ENCODE measurements at regions not wholly inside any gene's neighbourhood (a gene's known extent, or its start where the extent isn't known, plus 50 kb on each side); places are given as distances from the start of the nearest gene placed in this dataset.

GRCh38 chr14:100475268-100475667 lies 111.9 kb downstream of the BEGAIN start:
- H4K5ac ChIP-seq (ENCODE audit: insufficient read length, low read depth, low read length): no peak overlapping the region
- H3K36me3 ChIP-seq (ENCODE audit: control insufficient read depth in 2 of 4, insufficient read depth in 4 of 4, low read length in 3 of 4): no peaks in the 10 kb centered on the region
- H4K91ac ChIP-seq (replicated peaks; ENCODE audit: insufficient read length, low read length): no peak overlapping the region
- no peak overlapping the region for H3K18ac ChIP-seq (ENCODE audit: extremely low read depth, low read length)
- no peak overlapping the region for H3K9ac ChIP-seq (replicated peaks in 1 of 4; ENCODE audit: extremely low read depth in 1 of 4, low read depth in 3 of 4, low read length in 3 of 4)
- no peaks in the 10 kb centered on the region for H3K79me2 ChIP-seq (ENCODE audit: control insufficient read depth in 1 of 2, insufficient read depth in 2 of 2, low read length in 2 of 2)
- TF ChIP-seq E2F6 (IDR thresholded peaks at IDR 0.05) (no peak), RXRA (IDR thresholded peaks at IDR 0.05; ENCODE audit: insufficient read depth, low read depth, low read length) (no peak), CTBP2 (IDR thresholded peaks at IDR 0.05; ENCODE audit: borderline replicate concordance, insufficient read depth, insufficient read length, low read length) (no peak), EGR1 (IDR thresholded peaks at IDR 0.05; ENCODE audit: borderline replicate concordance, low read depth, low read length) (no peak)
- no peak for DNase-seq (ENCODE audit: low read depth in 1 of 2, low spot score in 2 of 2)
- H2BK20ac ChIP-seq (ENCODE audit: low read length): no peak overlapping the region
- H3K56ac ChIP-seq (replicated peaks; ENCODE audit: insufficient read length, low read depth, low read length): no peak overlapping the region
- no peak overlapping the region for H2BK5ac ChIP-seq (ENCODE audit: low read depth, low read length)
- H2BK15ac ChIP-seq (ENCODE audit: low read length): no peak overlapping the region
- no peak overlapping the region for H4K8ac ChIP-seq (ENCODE audit: extremely low read depth, insufficient read depth, low read length)
- no peak overlapping the region for H2BK12ac ChIP-seq (ENCODE audit: low read depth, low read length)
- H2AFZ ChIP-seq (ENCODE audit: low read length): no peak overlapping the region
- H3K27ac ChIP-seq (ENCODE audit: low read depth, low read length): no peak overlapping the region
- H4K20me1 ChIP-seq (replicated peaks in 1 of 2; ENCODE audit: control insufficient read depth in 1 of 2, insufficient read depth in 2 of 2, low read length in 2 of 2): no peaks in the 10 kb centered on the region
- H3K23ac ChIP-seq (ENCODE audit: insufficient read length): no peak overlapping the region
- CTCF ChIA-PET (ENCODE audit: partially characterized antibody): interaction anchor here (1.1 to 6.1 kb wide), 5 partner anchors 8 to 188 kb away, joined by 3 to 39 read pairs (median 3); no protein-coding TSS in a partner anchor
- H3K4me2 ChIP-seq (ENCODE audit: insufficient read depth in 1 of 2, low read depth in 2 of 2, low read length in 2 of 2): no peak overlapping the region
- no peak overlapping the region for H3K4ac ChIP-seq (replicated peaks; ENCODE audit: insufficient read length, low read depth, low read length)
- POLR2A ChIA-PET (ENCODE audit: partially characterized antibody): no interaction called here
- no peak overlapping the region for H2BK120ac ChIP-seq (replicated peaks; ENCODE audit: low read depth, low read length)
- FAIRE-seq: no peak
- H2AK5ac ChIP-seq (ENCODE audit: low read depth, low read length): no peak overlapping the region
- H3K79me1 ChIP-seq (ENCODE audit: low read depth, low read length): no peaks in the 10 kb centered on the region
- no peaks in the 10 kb centered on the region for H3K9me3 ChIP-seq (ENCODE audit: insufficient read depth in 2 of 2, low read depth in 1 of 2, low read length in 1 of 2)
- no peak overlapping the region for H3K14ac ChIP-seq (ENCODE audit: insufficient read length)
- H3K4me1 ChIP-seq (replicated peaks in 1 of 4; ENCODE audit: control insufficient read depth in 3 of 4, insufficient read depth in 4 of 4, low read length in 3 of 4): no peaks in the 10 kb centered on the region; a peak in 2 of 7 replicates
- no peaks in the 10 kb centered on the region for H3K23me2 ChIP-seq (ENCODE audit: low read depth, low read length)
- 91 to 100% methylated on average over 2 to 7 of the region's 7 CpGs for WGBS, 2 experiments (ENCODE audit: extremely low coverage in 1 of 2, insufficient coverage in 1 of 2, insufficient read length in 1 of 2, insufficient replicate concordance in 2 of 2, low coverage in 1 of 2, low lambda C conversion rate in 2 of 2, missing lambda C conversion rate in 1 of 2)
- no peaks in the 10 kb centered on the region for H3K27me3 ChIP-seq (replicated peaks in 1 of 4; ENCODE audit: control insufficient read depth in 3 of 4, extremely low read depth in 1 of 4, insufficient read depth in 3 of 4, low read length in 3 of 4)
- H3K4me3 ChIP-seq (ENCODE audit: extremely low read depth in 1 of 4, insufficient read depth in 2 of 4, low read depth in 3 of 4, low read length in 4 of 4): no peak overlapping the region

Measured in H1 (cell line).